Activated CD4-positive, alpha-beta T cell treated with anti-CD3 and anti-CD28 coated beads, Interleukin-2, amount 50 U/mL, for 24 hours (primary cell): ENCODE measurements at regions not wholly inside any gene's neighbourhood (a gene's known extent, or its start where the extent isn't known, plus 50 kb on each side); places are given as distances from the start of the nearest gene placed in this dataset.
"Not testable (repeated sequence)": the region's sequence is repeated elsewhere in the genome, so short reads cannot be mapped to it uniquely, and the experiment has no call there.

Source experiments
- DNase-seq, 2 donors: peaks; one replicate each; pipeline ENCODE4 v3.0.0-alpha.2; 2020; ENCODE audit warnings: low read depth in 1 of 2, low spot score in 1 of 2

DNA sequence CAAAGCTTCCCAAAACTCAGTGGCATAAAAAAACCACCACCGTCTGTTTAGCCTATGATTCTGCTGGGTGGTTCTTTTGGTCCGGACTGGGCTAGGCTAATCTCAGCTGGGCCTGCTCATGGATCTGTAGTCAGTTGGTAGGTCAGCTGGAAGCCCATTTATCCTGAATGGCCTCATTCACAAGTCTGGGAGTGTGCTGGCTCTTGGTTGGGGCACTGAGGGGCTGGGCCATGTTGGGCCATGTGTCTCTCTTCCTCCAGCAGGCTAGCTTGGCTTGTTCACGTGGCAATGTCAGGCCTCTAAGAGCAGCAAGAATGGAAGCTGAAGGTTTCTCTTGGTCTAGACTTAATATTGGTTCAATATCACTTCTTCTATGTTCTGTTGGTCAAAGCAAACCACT lies 95.7 kb upstream of the HS6ST1 start:
- no peak for DNase-seq

DNA sequence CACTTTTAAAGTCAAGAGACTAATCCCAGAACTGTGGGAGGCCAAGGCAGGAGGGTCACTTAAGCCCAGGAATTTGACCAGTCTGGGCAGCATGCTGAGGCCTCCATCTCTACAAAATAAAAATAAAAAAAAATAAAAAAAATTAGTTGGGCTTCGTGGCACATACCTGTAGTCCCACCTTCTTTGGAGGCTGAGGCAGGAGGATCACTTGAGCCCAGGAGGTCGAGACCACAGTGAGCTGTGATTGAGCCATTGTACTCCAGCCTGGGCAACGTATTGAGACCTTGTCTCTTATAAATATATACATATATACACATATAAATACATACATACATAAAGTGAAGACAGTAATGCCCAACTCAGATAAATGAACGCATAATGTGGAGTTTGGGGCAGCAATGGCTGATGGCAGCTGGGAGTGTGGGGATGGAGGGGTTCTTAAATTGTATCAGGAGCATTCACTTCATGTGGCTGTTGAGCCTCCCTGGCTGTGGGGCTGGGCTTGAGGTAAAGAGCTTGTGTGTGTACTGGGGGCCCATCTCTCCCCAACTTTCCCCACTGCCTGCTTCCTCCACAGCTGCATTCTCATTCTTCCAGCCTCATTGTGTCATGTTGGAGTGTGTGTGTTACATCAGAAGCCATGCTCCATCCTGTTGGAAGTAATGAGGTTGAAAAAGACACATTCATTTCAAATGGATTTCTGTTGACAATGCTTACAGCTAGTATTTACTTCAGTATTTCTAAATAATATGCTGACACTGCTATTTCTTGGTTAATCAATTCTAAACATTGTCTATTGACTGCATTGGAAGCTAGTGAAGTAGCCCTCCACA lies 96.5 kb upstream of the HS6ST1 start:
- no peak for DNase-seq

DNA sequence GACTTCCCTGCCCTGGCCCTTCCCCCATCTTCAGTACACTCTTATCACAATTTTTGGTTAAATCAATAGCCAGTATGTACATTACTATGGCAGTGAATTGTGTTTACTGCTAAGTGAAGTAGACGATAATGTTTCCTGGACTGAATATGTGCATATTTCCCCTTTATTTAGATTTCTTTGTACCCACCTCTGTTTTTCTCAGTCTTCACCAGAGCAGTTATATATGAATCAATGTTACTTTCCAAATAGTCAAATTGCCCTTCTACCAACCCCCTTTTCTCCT lies 97.1 kb upstream of the HS6ST1 start:
- no peak for DNase-seq

DNA sequence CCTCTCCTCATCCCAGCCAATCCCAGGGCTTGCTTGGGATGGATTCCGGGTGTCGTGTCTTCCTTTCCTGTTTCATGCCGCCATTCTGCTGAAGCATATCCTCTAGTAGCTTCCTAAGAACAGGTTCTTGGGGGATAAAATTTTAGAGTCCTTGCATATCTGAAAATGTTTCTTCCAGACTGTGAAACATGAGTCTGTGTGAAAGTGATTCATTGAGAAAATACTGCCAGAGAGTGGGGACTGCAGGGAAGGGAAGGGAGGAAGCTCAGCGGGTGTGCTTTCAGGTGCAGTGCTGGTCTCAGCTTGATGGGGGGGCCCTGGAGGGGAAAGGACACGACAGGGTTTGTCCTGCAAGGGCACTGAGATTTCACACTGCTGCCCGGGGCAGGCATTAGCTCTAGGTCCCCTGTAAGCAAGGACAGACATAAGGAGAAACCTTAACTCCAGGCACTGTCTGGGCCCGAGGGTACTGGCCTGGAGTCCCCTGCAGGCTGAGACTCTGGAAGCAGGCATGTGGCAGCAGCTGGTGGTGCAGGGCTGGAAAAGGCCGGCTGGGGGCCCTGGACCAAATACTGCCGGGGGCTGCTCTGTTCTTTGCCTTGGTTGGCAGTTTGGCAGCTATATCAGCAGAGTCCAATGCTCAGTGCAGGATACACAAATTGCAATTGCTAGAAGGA lies 97.6 kb upstream of the HS6ST1 start:
- DNase-seq, result no peak

DNA sequence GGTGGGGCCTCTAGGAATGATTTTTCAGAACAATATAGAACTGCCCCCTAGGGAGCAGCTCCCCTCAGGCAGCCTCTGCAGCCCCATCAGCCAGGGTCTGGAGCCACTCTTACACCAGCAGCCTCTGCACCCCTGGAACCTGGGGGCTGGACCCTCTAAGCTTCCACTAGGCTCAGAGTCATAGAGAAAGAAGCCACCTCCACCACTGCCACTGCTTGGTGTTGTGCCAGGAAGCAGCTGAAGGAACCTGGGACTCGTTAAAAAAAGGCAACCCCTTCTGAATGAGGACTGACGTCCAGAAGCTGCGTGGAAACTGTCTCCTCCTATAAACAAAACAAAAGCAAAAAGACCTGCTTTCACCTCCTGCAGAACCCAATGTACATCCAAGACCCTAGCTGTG lies 98.1 kb upstream of the HS6ST1 start:
- DNase-seq, result no peak

DNA sequence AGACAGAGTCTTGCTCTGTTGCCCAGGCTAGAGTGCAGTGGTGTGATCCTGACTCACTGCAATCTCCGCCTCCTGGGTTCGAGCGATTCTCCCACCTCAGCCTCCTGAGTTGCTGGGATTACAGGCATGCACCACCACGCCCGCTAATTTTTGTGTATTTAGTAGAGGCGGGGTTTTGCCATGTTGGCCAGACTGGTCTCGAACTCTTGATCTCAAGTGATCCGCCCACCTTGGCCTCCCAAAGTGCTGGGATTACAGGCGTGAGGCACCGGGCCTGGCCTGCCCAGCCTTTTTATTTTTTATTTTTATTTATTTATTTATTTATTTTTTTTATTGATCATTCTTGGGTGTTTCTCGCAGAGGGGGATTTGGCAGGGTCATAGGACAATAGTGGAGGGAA lies 98.6 kb upstream of the HS6ST1 start:
- DNase-seq, result not testable (repeated sequence)

DNA sequence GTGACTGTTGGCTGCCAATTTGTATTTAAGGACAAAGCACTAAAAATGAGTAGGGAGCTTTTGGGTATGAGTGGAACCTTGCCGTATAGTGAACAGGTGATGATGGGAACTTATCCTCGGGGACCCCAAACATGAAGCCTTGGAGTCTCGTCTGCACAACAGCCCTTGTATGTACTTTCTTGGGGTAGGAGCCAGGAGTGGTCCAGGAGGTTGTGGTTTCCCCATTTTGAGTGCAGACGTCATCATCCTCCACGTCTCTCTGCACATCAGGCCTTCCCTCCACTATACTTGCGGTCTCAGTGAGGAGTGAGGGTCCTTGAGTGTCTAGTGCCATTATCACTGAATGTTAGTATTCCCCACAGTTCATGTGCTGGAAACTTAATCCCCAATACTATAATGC lies 101.5 kb upstream of the HS6ST1 start:
- DNase-seq, result no peak

DNA sequence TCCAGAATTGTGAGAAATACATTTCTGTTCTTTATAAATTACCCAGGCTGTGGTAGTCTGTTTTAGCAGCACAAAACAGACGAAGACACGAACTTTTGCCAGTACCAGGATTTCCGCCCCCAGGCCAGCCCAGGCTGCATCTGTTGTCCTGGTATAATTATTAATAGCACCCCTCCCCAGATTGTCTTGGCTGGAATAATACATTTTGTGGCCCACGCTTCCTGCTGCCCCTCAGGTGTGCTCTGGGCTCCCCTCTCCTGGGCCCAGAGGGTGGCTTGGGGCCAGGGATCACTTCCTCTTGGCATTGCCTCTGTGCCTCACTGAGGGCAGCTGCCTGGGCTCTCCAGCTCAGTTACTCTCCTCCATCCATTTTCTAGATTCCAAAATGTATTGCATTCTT lies 102.1 kb upstream of the HS6ST1 start:
- no peak for DNase-seq

DNA sequence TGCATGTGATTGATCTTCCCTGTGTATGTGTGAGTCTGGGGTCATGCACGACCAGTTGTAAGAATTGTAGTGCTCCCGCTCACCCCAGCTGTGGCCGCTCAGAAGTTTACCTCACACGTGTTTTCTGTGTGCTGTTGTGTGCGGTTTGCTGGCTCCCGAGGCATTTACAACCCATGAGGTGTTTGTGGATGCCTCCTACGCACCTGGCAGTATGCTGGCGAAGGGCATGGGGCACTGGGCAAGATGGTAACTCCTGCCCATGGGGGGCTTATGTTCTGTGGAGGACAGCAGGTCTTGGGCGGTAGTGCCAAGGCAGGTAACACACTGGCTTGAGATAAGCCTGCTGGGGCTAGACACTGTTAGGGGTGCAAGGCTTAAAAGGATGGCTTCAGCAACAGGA lies 102.6 kb upstream of the HS6ST1 start:
- no peak for DNase-seq

DNA sequence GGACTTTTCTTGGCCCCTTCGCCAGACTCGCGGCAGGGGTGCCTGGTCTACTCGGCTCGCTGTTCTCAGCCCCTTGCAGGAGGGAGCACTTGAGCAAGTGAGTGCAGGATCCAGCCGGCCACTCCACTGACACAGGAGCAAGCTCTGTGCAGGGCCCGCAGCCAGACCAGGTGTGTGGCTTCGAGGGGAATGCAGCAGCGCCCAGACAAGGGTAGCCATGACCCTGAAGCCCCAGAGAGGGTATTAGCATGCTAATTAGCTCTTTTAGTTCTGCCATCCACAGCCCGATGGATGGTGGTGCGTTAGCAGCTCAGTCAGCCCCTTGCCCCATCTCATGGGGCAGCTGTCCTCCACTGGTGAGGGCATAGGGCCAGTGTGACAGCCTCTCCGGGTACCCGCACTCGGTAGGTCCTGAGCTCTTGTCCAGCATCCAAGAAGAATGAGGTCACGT lies 103.2 kb upstream of the HS6ST1 start:
- no peak for DNase-seq

DNA sequence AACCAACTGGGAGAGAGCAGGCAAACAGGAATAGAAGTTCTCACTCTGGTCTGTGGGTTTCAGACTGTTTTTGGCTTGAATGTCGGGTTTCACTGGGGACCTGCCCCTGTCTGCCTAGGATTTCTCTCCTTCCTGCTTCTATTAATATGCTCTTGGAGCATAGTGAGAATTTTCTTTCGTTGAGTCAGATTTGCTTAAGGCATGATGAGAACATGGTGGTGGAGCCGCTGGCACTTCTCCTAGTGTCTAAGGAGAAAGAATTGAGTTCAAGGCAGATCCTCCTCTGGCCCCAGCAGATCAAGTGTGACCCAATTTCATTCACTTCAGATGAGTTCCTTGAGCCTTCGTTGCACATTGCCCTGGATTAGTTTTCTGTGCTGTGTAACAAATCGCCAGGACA lies 103.9 kb upstream of the HS6ST1 start:
- no peak for DNase-seq

DNA sequence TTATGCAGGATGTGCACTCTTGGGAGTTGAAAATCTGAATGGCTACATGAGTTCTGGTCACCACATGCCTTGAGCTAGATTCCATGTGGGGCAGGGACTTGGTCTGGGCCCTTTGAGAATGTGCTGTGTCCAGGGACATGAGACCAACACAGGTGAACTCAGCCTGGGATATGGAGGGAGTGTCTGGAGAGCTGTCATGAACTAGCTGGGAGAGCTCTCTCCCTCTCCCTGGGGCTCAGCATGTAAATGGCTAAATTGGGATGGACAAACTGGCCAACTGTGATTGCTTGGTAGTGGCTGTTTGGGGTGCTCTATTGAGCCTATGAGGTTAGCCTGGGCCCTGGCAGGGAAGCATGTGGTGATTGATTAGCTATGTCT lies 105.1 kb upstream of the HS6ST1 start:
- no peak for DNase-seq

DNA sequence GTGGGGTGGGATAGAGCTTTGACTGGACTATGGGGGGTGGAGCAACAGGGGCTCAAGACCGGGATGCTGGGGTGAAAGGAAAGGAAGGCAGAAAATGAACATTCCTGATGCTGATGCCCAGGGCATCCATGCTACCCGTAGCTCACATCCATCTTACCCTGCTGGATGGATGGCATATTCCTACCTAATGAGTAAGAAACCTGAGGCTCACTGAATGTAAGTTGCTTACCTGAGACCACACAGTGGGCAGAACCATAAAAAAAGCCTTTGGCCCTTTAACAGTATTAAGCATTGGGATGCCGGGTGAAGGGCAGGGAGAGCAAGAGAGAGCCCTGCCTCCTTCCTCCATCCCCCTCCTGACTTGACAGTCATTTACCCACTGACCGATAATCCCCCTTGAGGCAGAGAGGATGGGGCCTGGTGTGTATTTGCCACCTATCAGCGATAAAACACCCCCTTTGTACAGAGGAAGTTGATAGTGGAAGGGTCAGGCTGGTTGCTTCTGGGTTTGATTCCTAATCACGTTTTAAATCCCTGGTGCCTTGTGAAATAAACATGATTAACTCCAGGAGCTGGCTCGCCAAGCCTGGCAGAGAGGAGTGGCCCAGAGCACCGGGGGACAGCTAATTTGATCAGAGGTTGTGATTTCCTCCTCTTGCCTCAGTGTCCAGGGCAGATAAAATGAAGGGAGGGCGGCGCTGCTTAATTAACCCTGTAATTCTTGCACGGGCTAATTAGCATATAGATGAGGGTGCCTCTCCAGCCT lies 105.9 kb upstream of the HS6ST1 start:
- no peak for DNase-seq

DNA sequence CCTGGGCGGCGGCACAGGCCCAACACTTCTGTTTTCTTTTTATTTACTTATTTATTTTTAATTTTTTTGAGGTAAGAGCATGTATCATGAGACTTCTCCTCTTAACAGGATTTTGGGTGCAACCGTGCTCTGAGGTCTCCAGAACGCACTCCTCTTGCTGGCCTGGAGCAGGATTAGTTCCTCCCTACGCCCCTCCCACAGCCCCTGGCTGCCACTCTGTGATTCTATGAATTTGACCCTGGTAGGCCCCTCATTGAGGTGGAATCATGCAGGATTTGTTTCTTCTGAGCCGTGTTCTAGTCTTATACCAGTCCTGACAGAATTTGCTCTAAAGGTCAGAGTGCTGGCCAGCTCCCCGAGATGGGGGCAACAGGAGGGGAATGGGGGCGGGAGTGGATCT lies 106.5 kb upstream of the HS6ST1 start:
- no peak for DNase-seq

DNA sequence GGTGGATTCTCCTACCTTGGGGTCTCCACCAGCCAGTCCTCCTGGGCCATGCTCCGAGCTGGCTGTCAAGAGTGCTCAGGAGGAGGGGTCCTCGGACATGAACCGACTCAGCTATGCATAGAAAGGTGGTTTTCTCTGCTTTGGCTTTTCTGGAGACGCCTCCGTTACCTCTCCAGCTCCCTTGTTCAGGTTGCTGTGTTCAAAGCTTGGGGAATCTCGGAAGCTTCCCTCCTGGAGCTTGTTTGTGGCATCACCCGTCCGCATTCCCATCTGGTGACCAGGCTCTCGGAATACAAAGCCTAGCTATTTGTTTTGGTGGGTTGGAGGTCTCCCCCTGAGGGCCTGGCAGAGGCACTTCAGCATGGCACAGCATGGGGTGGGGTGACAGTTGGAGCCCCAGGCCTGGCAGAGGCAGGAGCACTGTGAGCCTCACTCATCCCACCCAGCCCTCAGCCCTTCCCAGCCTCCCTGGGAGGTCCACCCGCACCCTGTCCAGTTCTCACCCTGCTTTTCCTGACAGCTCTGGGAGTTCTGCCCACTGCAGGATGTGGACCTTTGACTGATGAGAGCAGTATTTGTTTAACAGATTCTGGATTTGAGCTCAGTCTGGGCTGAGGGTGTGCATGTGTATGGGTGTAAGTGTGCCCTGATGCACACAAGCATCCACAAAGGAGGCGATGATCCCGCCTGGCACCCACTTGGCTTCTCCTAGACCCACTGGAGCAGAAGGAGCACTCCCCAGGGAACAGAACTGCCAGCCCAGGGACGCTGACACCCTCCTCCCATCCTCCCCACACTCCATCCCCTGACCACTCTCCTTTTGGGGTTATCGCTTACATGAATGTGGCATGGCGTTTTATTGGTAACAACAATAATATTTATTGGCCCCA lies 107.3 kb upstream of the HS6ST1 start:
- DNase-seq, result no peak

DNA sequence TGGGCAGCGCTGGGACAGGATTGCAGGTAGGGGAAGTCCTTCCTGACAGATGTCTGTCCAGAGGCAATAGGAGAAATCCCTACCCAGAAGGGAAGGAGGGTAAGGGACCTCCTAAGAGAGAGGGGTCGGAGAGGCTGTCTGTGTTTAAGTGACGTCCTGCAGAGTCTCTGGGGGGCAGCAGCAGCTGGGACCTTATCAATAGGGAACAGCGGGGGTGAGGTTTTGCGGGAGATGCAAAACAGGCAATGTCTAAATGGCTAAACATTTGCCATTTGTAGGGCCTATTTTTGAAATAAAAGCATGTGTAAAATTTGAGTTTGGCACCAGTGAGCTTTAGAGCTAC lies 108.7 kb upstream of the HS6ST1 start:
- no peak for DNase-seq

DNA sequence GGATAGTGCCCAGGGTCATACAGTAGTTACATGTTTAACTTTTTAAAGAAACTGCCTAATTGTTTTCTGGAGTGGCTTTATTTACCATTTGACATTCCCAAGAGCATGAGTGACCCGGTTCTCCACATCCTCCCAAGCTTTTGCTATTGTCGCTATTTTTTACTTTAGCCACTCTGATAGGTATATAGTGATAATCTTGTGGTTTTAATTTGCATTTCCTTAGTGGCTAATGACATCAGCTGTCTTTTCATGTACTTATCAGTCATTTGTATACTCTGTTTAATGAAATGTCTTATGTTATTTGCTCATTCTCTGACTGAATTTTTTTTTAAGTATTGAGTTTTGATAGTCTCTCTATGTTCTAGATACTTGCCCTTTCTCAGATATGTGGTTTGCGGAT lies 109.7 kb upstream of the HS6ST1 start:
- DNase-seq, result no peak

DNA sequence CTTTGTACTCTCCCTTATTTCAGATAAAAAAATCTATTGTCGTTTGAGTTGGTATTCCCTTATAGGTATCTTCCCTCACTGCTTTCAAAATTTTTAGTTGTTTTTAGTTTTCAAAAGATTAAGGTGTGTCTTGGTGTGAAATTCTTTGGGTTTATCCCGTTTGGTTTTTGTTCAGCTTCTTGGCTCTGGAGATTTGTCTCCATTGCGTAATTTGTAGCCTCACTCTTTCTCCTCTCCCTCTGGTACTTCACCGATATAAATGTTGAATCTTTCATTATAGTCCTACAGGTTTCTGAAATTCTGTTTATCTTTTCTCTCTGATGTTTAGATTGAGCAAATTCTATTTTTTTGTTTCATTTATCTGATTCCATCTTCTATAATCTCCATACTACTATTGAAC lies 113.8 kb upstream of the HS6ST1 start:
- DNase-seq, result no peak

DNA sequence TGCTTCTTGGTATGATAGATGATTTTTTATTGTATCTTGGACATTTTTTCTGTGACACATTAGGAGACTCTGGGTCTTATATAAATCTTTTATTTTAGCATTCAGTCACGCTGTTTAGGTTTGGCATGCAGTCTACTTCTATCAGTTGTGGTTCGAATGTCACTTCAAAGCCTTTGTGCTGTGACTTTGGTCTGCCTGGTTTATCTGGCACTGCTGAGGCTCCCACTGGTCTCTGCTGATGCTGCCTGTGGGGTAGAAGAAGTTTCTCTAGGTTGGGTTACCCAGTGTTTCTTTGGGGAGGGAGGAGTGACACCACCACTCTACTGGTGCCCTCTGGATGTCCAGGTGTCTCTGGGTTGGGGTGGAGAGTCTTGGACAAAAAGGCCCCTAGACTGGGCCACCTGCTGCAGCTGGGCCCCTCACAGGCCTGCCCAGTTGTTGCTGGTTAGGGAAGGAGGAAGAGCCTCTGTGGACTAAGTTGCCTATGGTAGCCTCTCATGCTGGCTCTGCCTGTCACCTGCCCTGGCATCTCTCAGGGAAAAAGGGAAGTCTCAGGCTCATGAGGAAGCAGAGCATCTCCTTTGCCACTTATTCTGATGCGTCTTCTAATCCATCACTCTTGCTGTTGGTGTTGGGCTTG lies 115.4 kb upstream of the HS6ST1 start:
- DNase-seq, result no peak

DNA sequence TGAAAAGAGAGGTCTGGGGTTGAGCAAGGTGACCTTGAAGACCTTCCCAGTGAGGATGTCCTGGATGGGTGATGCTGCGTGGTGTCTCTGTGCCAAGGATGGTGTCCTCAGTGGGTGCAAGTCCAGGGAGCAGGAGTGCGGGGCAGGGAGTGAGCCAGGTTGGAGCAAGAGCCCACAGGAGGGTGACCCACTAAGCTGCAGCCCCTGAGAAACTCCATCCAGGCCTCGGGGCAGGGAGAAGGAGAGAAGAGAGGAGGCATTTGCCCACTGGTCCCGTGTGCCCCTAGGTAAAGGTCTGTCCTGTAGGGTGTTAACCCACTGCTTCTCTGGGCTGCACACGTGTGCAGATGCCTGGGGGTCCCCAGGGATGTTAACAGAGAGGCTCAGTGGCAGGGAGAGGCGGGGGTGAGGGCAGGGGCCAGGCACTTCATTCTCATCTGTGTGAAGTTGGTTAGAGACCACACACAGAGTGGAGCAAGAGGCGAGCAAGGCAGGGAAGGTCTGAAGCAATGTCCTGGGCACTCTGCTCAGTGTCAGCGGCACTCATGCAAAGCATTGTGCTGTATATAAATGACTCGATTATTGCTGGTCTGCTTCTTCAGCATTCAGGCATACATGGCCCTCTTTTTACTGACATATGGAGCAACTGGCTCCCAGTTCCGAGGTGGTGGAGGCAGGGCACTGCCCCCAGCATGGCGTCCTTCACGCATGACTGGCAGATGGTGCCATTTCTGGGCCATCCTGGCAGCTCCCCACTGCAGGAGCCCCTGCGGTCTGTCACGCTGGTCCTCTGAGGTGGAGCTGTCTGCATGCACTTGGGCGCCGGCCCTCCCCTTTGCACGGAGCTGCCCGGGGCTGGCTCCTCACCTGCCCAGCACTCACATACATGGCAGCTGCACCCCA lies 117.2 kb upstream of the HS6ST1 start:
- no peak for DNase-seq
